Muscle of leg (tissue), 3 donors: ENCODE measurements at regions not wholly inside any gene's neighbourhood (a gene's known extent, or its start where the extent isn't known, plus 50 kb on each side); places are given as distances from the start of the nearest gene placed in this dataset.

Experiments
- DNase-seq: peaks from one replicate; pipeline ENCODE4 v3.0.0; 2013
- H3K27ac ChIP-seq: one replicate; pipeline ENCODE4 v1.5.1; 2013; ENCODE audit warnings: mild to moderate bottlenecking, low read length, control low read depth
- H3K27me3 ChIP-seq: one replicate; pipeline ENCODE4 v1.6.1; 2013; ENCODE audit warnings: low read length; ENCODE audit not compliant: control insufficient read depth, insufficient read depth
- H3K36me3 ChIP-seq: one replicate; pipeline ENCODE4 v1.6.1; 2013; ENCODE audit warnings: low read length; ENCODE audit not compliant: control insufficient read depth, insufficient read depth
- H3K4me1 ChIP-seq: one replicate; pipeline ENCODE4 v1.6.1; 2013; ENCODE audit warnings: low read length; ENCODE audit not compliant: control insufficient read depth, insufficient read depth
- H3K4me3 ChIP-seq: one replicate; pipeline ENCODE4 v1.5.1; 2013; ENCODE audit warnings: low read length, control low read depth
- H3K9me3 ChIP-seq: replicated peaks from 2 replicates; pipeline ENCODE4 v1.6.1; 2013; ENCODE audit warnings: low read depth, low read length; ENCODE audit not compliant: control insufficient read depth
- WGBS: methylation state at CpG from one replicate; pipeline ENCODE4 v1.1.5; 2013; ENCODE audit warnings: missing lambda C conversion rate; ENCODE audit not compliant: insufficient coverage; 5-methylcytosine and 5-hydroxymethylcytosine counted together

GRCh38 chrX:94977562-94977961 lies 1303.6 kb downstream of the FAM133A start:
- H3K4me1 ChIP-seq, result no peaks in the 10 kb centered on the region
- no peak overlapping the region for H3K27ac ChIP-seq
- H3K27me3 ChIP-seq, result peaks cover 7% of the 10 kb centered on the region
- H3K4me3 ChIP-seq, result no peak overlapping the region
- no peak for DNase-seq
- WGBS, result 95% methylated on average over 2 of the region's 2 CpGs
- no peaks in the 10 kb centered on the region for H3K36me3 ChIP-seq
- H3K9me3 ChIP-seq, result no peaks in the 10 kb centered on the region

DNA sequence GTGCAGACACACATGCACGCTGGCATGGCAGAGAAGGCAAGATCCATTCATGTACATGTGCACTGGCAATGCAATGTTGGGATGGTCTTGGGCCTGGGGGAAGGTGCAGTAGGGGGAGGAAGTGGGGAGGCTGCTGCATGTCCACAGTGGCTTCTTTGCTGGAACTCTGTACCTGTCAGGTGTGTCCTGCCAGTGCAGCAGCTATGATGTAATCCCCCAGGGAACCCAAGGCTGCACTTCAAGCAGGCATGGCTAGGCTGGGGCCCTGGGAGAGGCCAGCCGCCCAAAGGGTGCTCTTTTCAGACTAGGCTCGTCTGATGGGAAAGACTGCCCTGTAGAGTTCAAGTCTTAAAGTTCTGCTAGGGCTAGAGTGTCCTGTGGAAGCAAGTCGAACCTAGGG lies 1304.0 kb downstream of the FAM133A start:
- no peak for DNase-seq
- Histone ChIP-seq H3K27ac (no peak overlapping the region), H3K27me3 (peaks cover 7% of the 10 kb centered on the region), H3K4me3 (no peak overlapping the region), H3K4me1 (no peaks in the 10 kb centered on the region), H3K36me3 (no peaks in the 10 kb centered on the region), H3K9me3 (no peaks in the 10 kb centered on the region)
- 71% methylated on average over 2 of the region's 4 CpGs for WGBS
